ENCODE measurements at regions not wholly inside any gene's neighbourhood (a gene's known extent, or its start where the extent isn't known, plus 50 kb on each side); places are given as distances from the start of the nearest gene placed in this dataset.
"Not testable (repeated sequence)": the region's sequence is repeated elsewhere in the genome, so short reads cannot be mapped to it uniquely, and the experiment has no call there.

- no peak overlapping the region for H3K27ac ChIP-seq (ENCODE audit: low read length)
- ChIA-PET POLR2A (no interaction called here), CTCF (no interaction called here)
- no peak overlapping the region for H3K4me3 ChIP-seq (ENCODE audit: low read depth in 2 of 2, low read length in 2 of 2)
- DNase-seq (ENCODE audit: low read depth, low spot score), result no peak
- H3K4me1 ChIP-seq (ENCODE audit: control insufficient read depth, insufficient read depth, low read length), result no peaks in the 10 kb centered on the region
- no peak for ATAC-seq
- H3K27me3 ChIP-seq (ENCODE audit: control insufficient read depth, insufficient read depth, low read length), result no peaks in the 10 kb centered on the region
- no peaks in the 10 kb centered on the region for H3K36me3 ChIP-seq (ENCODE audit: control insufficient read depth, insufficient read depth, low read length)
- TF ChIP-seq CTCF (IDR thresholded peaks at IDR 0.05) (no peak), TCF7L2 (IDR thresholded peaks at IDR 0.05; ENCODE audit: low read depth, low read length) (no peak), SIN3A (IDR thresholded peaks at IDR 0.05; ENCODE audit: borderline replicate concordance, insufficient read depth, low read depth, low read length) (no peak), POLR2AphosphoS5 (IDR thresholded peaks at IDR 0.05; ENCODE audit: low read depth, low read length) (no peak)
- TF ChIP-seq, protein P1, sequence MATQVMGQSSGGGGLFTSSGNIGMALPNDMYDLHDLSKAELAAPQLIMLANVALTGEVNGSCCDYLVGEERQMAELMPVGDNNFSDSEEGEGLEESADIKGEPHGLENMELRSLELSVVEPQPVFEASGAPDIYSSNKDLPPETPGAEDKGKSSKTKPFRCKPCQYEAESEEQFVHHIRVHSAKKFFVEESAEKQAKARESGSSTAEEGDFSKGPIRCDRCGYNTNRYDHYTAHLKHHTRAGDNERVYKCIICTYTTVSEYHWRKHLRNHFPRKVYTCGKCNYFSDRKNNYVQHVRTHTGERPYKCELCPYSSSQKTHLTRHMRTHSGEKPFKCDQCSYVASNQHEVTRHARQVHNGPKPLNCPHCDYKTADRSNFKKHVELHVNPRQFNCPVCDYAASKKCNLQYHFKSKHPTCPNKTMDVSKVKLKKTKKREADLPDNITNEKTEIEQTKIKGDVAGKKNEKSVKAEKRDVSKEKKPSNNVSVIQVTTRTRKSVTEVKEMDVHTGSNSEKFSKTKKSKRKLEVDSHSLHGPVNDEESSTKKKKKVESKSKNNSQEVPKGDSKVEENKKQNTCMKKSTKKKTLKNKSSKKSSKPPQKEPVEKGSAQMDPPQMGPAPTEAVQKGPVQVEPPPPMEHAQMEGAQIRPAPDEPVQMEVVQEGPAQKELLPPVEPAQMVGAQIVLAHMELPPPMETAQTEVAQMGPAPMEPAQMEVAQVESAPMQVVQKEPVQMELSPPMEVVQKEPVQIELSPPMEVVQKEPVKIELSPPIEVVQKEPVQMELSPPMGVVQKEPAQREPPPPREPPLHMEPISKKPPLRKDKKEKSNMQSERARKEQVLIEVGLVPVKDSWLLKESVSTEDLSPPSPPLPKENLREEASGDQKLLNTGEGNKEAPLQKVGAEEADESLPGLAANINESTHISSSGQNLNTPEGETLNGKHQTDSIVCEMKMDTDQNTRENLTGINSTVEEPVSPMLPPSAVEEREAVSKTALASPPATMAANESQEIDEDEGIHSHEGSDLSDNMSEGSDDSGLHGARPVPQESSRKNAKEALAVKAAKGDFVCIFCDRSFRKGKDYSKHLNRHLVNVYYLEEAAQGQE (IDR thresholded peaks at IDR 0.05; ENCODE audit: insufficient read depth in 1 of 2, low read depth in 2 of 2, low read length in 1 of 2), result no peak
- BruUV-seq (replicated peaks), result no TSS peak
- intact Hi-C loops (cut with micrococcal nuclease; ENCODE audit: unreplicated experiment) (no loop called here), in situ Hi-C loops (cut with HindIII; ENCODE audit: low pct_unique_long_range_greater_than_20kb, low sequenced_read_pairs) (no loop called here)
- no peaks in the 10 kb centered on the region; the same call in 1 of the 2 replicates for H3K9me3 ChIP-seq (ENCODE audit: control insufficient read depth, insufficient read depth, low read depth, low read length)
Observed at GRCh38 chr6:115539531-115539930, 521.2 kb downstream of the FRK start.

DNA sequence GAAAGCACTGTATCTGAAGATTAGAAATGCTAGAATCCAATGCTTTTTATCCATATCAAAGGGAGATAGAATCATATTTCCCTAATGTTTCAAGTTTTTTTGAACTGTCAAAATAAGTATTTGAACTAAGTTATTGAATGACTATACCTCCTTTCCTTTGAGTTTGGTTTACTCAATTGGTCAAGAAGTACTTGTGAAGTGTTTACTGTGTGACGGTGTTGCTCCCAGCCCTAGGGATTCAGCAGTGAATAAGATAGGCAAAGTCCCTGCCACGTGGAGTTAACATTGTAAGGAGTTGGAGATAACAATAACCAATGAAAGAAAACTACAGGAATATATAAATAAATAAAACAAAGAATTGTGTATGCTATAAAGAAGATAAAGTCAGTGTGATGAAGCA lies 535.9 kb downstream of the FRK start:
- no peaks in the 10 kb centered on the region for H3K27me3 ChIP-seq (ENCODE audit: control insufficient read depth, insufficient read depth, low read length)
- no peaks in the 10 kb centered on the region for H3K36me3 ChIP-seq (ENCODE audit: control insufficient read depth, insufficient read depth, low read length)
- no peaks in the 10 kb centered on the region for H3K9me3 ChIP-seq (ENCODE audit: control insufficient read depth, insufficient read depth, low read depth, low read length)
- BruUV-seq (replicated peaks), result no TSS peak
- ChIA-PET CTCF (no interaction called here), POLR2A (no interaction called here)
- intact Hi-C loops (cut with micrococcal nuclease; ENCODE audit: unreplicated experiment) (no loop called here), in situ Hi-C loops (cut with HindIII; ENCODE audit: low pct_unique_long_range_greater_than_20kb, low sequenced_read_pairs) (no loop called here)
- no peak overlapping the region for H3K27ac ChIP-seq (ENCODE audit: low read length)
- ATAC-seq (no peak), DNase-seq (ENCODE audit: low read depth, low spot score) (no peak)
- TF ChIP-seq SIN3A (IDR thresholded peaks at IDR 0.05; ENCODE audit: borderline replicate concordance, insufficient read depth, low read depth, low read length) (no peak), CTCF (IDR thresholded peaks at IDR 0.05) (no peak), TCF7L2 (IDR thresholded peaks at IDR 0.05; ENCODE audit: low read depth, low read length) (no peak), POLR2AphosphoS5 (IDR thresholded peaks at IDR 0.05; ENCODE audit: low read depth, low read length) (no peak)
- TF ChIP-seq, protein P1 (IDR thresholded peaks at IDR 0.05; ENCODE audit: insufficient read depth in 1 of 2, low read depth in 2 of 2, low read length in 1 of 2), result no peak
- no peak overlapping the region for H3K4me3 ChIP-seq (ENCODE audit: low read depth in 2 of 2, low read length in 2 of 2)
- no peaks in the 10 kb centered on the region for H3K4me1 ChIP-seq (ENCODE audit: control insufficient read depth, insufficient read depth, low read length)

DNA sequence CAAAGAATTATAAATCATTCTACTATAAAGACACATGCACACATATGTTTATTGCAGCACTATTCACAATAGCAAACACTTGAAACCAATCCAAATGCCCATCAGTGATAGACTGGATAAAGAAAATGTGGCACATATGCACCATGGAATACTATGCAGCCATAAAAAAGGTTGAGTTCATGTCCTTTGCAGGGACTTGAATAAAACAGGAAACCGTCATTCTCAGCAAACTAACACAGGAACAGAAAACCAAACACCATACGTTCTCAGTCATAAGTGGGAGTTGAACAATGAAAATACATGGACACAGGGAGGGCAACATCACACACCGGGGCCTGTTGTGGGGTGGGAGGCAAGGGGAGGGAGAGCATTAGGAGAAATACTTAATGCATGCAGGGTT lies 538.9 kb downstream of the FRK start:
- H3K4me1 ChIP-seq (ENCODE audit: control insufficient read depth, insufficient read depth, low read length); H3K27me3 ChIP-seq (ENCODE audit: control insufficient read depth, insufficient read depth, low read length); POLR2A ChIA-PET; H3K4me3 ChIP-seq (ENCODE audit: low read depth in 2 of 2, low read length in 2 of 2); in situ Hi-C loops (cut with HindIII; ENCODE audit: low pct_unique_long_range_greater_than_20kb, low sequenced_read_pairs); H3K9me3 ChIP-seq (ENCODE audit: control insufficient read depth, insufficient read depth, low read depth, low read length); H3K27ac ChIP-seq (ENCODE audit: low read length); CTCF ChIA-PET; BruUV-seq (replicated peaks); DNase-seq (ENCODE audit: low read depth, low spot score); H3K36me3 ChIP-seq (ENCODE audit: control insufficient read depth, insufficient read depth, low read length); ATAC-seq; intact Hi-C loops (cut with micrococcal nuclease; ENCODE audit: unreplicated experiment): not testable (repeated sequence)
